GM18507 (cell line): ENCODE measurements at regions not wholly inside any gene's neighbourhood (a gene's known extent, or its start where the extent isn't known, plus 50 kb on each side); places are given as distances from the start of the nearest gene placed in this dataset.
A peak's percentile ranks its signal among the peaks of the same experiment; 100 is the strongest.
"Not testable (repeated sequence)": the region's sequence is repeated elsewhere in the genome, so short reads cannot be mapped to it uniquely, and the experiment has no call there.

ENCODE experiments used
- DNase-seq: peaks from one replicate; pipeline ENCODE4 v3.0.0; 2011; ENCODE audit warnings: low read depth; ENCODE audit not compliant: insufficient read length; ENCODE audit errors: extremely low spot score
- FAIRE-seq: peaks from 2 replicates; lab custom pipeline; 2011; peaks lifted over from hg19 to GRCh38; lab: Jason Lieb, UNC

DNA sequence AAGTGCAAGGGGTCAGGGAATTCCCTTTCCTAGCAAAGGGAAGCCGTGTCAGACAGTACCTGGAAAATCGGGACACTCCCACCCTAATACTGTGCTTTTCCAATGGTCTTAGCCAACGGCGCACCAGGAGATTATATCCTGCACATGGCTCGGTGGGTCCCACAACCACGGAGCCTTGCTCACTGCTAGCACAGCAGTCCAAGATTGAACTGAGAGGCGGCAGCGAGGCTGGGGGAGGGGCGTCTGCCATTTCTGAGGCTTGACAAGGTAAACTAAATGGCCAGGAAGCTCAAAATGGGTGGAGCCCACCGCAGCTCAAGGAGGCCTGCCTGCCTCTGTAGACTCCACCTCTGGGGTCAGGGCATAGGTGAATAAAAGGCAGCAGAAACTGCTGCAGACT, 76.5 kb upstream of the LINC00632 start:
- DNase-seq, FAIRE-seq: not testable (repeated sequence)

DNA sequence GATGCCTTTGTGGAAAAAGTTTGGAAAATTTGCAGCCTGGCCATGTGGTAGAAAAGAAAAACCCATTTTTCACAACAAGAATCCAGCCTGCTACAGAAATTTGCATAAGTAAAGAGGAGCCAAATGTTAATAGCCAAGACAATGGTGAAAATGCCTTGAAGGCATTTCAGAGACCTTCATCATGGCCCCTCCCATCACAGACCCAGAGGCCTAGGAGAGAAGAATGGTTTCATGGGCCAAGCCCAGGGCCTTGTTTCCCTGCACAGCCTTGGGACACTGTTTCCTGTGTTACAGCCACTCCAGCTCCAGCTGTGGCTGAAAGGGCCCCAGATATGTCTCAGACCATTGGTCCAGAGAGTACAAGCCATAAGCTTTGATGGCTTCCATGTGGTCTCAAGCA, 101.4 kb upstream of the LINC00632 start:
- FAIRE-seq = no peak
- no peak for DNase-seq

DNA sequence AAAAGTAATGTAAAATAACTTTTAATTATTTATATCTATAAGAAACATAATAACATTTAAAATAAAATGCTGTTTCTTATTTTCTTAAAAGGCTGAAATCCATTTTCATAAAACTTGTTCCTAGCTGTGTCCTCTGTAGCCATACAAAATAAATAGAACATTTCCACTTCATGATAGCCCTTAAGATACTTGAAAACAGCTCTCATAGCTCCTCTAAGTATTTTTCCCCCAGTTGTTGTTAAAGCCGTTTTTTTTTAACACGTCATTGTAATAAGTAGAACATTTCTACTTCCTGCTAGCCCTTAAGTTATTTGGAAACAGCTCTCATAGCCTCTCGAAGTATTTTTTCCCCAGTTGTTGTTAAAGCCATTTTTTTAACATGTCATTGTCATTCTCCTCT, 97.3 kb upstream of the SOX3 start:
- FAIRE-seq = no peak
- no peak for DNase-seq

DNA sequence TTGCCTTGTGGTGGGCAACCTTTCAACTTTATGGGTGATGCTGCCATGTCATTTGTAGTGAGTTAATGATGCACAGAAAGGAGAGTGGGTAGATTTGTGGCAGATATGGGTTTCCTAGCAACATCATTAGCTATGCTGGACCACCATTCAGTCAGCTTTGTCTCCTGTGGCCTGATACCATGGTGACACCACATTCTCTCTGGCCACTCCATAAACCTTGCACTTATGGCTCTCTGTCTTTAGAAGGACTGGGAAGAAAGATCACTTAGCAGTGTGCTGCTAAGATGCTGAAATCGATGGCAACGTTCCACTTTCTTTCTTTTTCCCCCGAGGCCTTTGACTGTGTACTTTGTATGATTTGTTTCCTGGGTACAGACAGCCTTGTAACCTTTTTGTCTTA, 95.0 kb upstream of the SOX3 start:
- FAIRE-seq (no peak), DNase-seq (no peak)

DNA sequence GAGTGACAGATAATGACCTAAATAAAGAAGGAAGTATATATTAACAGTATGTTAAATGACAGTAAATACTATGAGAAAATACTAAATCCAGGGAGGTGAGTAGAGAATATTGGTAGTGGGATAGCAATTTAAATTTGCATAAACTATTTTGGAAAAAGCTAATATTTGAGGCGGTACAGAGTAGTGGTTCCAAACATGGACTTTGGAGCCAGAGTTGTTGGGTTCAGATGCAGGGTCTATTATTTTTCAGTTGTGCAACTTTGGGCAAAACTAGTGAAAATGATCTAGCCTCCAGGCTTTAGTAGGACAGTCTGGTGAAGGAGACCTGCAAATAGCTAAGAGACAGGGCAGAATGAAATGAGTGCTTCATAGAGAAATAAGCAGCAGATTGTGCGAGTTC, 84.8 kb upstream of the SOX3 start:
- DNase-seq (no peak), FAIRE-seq (no peak)

DNA sequence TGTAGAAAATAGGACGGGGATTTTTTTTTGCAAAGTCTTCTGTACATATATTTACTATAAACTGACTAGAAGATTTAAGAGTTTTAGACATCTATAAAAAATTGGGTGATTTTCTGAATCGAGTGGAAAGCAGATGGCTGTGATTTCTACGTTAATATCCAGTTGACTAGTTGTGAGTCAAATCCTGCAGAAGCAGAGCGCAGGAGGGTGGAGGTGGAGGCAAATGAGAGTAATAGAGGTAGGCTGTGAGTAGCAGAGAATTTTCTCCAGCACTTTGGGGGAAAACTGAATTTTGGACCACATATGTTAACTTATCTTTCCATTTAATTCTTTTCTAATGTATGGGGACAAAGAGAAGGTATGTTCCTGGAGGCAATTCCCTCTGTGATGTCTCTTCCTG, 82.1 kb upstream of the SOX3 start:
- no peak for DNase-seq
- no peak for FAIRE-seq

DNA sequence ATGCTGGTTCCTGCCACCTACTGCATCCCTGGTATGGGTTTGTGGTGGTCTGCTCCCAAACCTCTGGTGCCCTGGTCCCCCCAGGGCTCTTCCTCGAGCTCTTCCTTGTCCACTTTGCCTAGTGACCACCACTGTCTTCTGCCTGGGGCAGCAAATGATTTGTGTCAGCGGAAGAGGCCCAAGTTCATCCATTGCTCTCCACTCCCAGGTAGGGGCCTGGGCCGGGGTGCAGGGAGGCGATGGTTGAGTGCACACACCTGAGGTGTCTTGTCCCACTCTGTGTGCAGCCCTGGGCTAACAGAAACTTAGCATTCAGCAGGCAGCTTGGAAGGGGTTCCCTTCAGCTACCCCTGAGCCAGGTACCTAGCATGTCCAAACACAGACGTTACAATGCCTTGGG, 75.6 kb upstream of the SOX3 start:
- DNase-seq (no peak), FAIRE-seq (no peak)

DNA sequence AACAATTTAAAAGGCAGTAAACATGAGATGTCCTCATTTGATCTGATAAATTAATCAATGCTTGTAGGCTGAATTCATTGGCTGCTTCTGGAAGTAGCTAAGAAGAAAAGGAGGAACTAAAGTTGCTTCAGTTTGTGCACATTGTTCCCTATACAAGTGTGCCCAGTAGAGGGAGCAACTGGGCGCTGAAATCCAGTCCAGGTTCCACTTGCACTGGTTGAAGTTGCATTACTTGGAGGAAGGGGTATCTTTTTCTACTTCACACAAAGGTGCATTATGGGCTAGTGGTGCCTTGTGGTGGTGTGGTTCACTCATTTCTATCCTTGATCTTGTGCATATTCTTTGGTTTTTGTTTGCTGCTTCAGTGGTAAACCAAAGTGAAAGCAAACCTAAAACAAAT, 67.9 kb upstream of the SOX3 start:
- peak; percentile 0 for DNase-seq

DNA sequence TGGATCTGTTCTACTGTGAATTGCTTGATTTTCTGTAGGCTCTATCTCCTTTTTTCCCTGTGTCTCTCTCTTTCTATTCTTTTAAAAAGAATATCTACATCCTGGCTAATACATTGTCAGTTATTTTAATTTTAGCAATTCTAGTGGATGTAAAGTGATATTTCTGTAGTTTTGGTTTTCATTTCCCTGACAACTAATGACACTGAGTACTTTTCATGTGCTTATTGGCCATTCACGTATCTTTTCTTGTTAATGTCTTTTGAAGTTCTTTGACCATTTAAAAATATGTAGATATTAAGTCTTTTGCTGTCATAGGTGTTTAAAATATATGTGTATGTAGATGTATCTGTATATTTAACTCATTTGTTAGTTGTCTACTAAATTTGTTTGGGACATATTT, 59.0 kb upstream of the SOX3 start:
- DNase-seq (no peak), FAIRE-seq (no peak)

More for the DNA sequence above, 67.9 kb upstream of the SOX3 start:
- peak; percentile 66 for FAIRE-seq
